Endothelial cell of umbilical vein (primary cell): ENCODE measurements at regions not wholly inside any gene's neighbourhood (a gene's known extent, or its start where the extent isn't known, plus 50 kb on each side); places are given as distances from the start of the nearest gene placed in this dataset.
"Not testable (repeated sequence)": the region's sequence is repeated elsewhere in the genome, so short reads cannot be mapped to it uniquely, and the experiment has no call there.

Experiments used
- BruUV-seq: library from RNA; stranded (reverse); fragments of 400-500 nt; replicated peaks from 2 replicates; lab custom pipeline; 2021; lab: Mats Ljungman, UMichigan
- CTCF ChIA-PET: fragments of 300-600, 350-600 bp; sonication (Branson Sonifier 250); formaldehyde crosslinking; loops from one replicate; lab custom pipeline; 2021; ENCODE audit warnings: antibody characterized with exemption, inconsistent platforms; lab: Charles Lee
- POLR2A ChIA-PET: fragments of 300-600, 350-600 bp; sonication (Branson Sonifier 250); formaldehyde crosslinking; loops from one replicate; lab custom pipeline; 2021; ENCODE audit warnings: antibody characterized with exemption, inconsistent platforms; lab: Charles Lee
- DNase-seq: peaks from one replicate; pipeline ENCODE4 v3.0.0-alpha.2; 2011; ENCODE audit warnings: low read depth, low spot score
- FAIRE-seq: peaks from 2 replicates; lab custom pipeline; 2011; peaks lifted over from hg19 to GRCh38; lab: Jason Lieb, UNC
- H2AFZ ChIP-seq: 2 replicates; pipeline ENCODE4 v1.6.0; 2012; ENCODE audit warnings: low read depth, low read length, control low read depth, inconsistent platforms
- H3K27ac ChIP-seq: 2 replicates; pipeline ENCODE4 v1.5.1; 2011; ENCODE audit warnings: low read depth, mild to moderate bottlenecking, control low read depth, low read length, moderate library complexity; ENCODE audit not compliant: insufficient read depth
- H3K27me3 ChIP-seq, 2 experiments: 2 replicates each; pipeline versions ENCODE4 v1.6.0 to v1.6.1; 2011; ENCODE audit warnings: low read length in 2 of 2, mixed read lengths in 1 of 2; ENCODE audit not compliant: control insufficient read depth in 2 of 2, insufficient read depth in 2 of 2
- H3K36me3 ChIP-seq, 2 experiments: 2 replicates in 1 of 2; 3 replicates in 1 of 2; pipeline ENCODE4 v1.5.1; 2011; ENCODE audit warnings: low read length in 2 of 2, mild to moderate bottlenecking in 1 of 2, moderate library complexity in 1 of 2; ENCODE audit not compliant: control insufficient read depth in 2 of 2, insufficient read depth in 2 of 2; ENCODE audit errors: extremely low read depth in 1 of 2
- H3K4me1 ChIP-seq: 3 replicates; pipeline ENCODE4 v1.5.1; 2011; ENCODE audit warnings: mild to moderate bottlenecking, low read length; ENCODE audit not compliant: control insufficient read depth, insufficient read depth; ENCODE audit errors: extremely low read depth
- H3K4me2 ChIP-seq: 2 replicates; pipeline ENCODE4 v1.6.1; 2011; ENCODE audit warnings: low read length, control low read depth, mixed read lengths; ENCODE audit not compliant: insufficient read depth
- H3K4me3 ChIP-seq, 3 experiments: fragments of 200-600 bp in 1 of 3; sonication (generic), shearing (Covaris generic) in 1 of 3; replicated peaks in 1 of 3; 2 replicates each; pipeline ENCODE4 v1.5.1; 2011 to 2016; ENCODE audit warnings: control low read depth in 3 of 3, low read length in 3 of 3, mild to moderate bottlenecking in 2 of 3, inconsistent platforms in 1 of 3, low read depth in 1 of 3, moderate library complexity in 1 of 3; ENCODE audit not compliant: insufficient read depth in 1 of 3
- H3K79me2 ChIP-seq: 2 replicates; pipeline ENCODE4 v1.6.0; 2012; ENCODE audit warnings: low read length, inconsistent platforms; ENCODE audit not compliant: control insufficient read depth, insufficient read depth
- H3K9ac ChIP-seq: replicated peaks from 2 replicates; pipeline ENCODE3; 2011; ENCODE audit warnings: low read length, control low read depth; ENCODE audit not compliant: insufficient read depth; ENCODE audit errors: extremely low read depth
- H3K9me1 ChIP-seq: replicated peaks from 3 replicates; pipeline ENCODE4 v1.6.0; 2011; ENCODE audit warnings: mild to moderate bottlenecking, low read length; ENCODE audit not compliant: control insufficient read depth, insufficient read depth; ENCODE audit errors: extremely low read depth
- H3K9me3 ChIP-seq: replicated peaks from 2 replicates; pipeline ENCODE4 v1.5.1; 2012; ENCODE audit warnings: low read length, inconsistent platforms; ENCODE audit not compliant: control insufficient read depth, insufficient read depth
- H4K20me1 ChIP-seq: replicated peaks from 2 replicates; pipeline ENCODE3; 2011; ENCODE audit warnings: mild to moderate bottlenecking, low read length; ENCODE audit not compliant: control insufficient read depth, insufficient read depth; ENCODE audit errors: extremely low read depth
- CTCF ChIP-seq, 2 donors: IDR thresholded peaks; 1 replicate in 1 of 2; 2 replicates in 1 of 2; pipeline ENCODE4 v1.5.1; 2011; ENCODE audit warnings: low read length in 2 of 2, mild to moderate bottlenecking in 2 of 2, moderate library complexity in 2 of 2, control low read depth in 1 of 2, inconsistent platforms in 1 of 2, low read depth in 1 of 2; ENCODE audit not compliant: insufficient read depth in 1 of 2; ENCODE audit errors: extremely low read depth in 1 of 2
- EZH2 ChIP-seq: IDR thresholded peaks from 2 replicates; pipeline ENCODE4 v1.6.1; 2012; ENCODE audit warnings: borderline replicate concordance, low read depth, mild to moderate bottlenecking, moderate library complexity, low read length, inconsistent platforms; ENCODE audit not compliant: severe bottlenecking
- FOS ChIP-seq: IDR thresholded peaks from 2 replicates; pipeline ENCODE4 v1.6.1; 2011; ENCODE audit warnings: mild to moderate bottlenecking, low read length, moderate library complexity, borderline replicate concordance; ENCODE audit not compliant: insufficient read depth
- GATA2 ChIP-seq: IDR thresholded peaks from 2 replicates; pipeline ENCODE4 v1.7.0; 2011; ENCODE audit warnings: low read depth, mild to moderate bottlenecking, moderate library complexity, mixed read lengths, low read length; ENCODE audit not compliant: insufficient read length, insufficient read depth
- JUN ChIP-seq: IDR thresholded peaks from 2 replicates; pipeline ENCODE4 v1.6.1; 2011; ENCODE audit warnings: borderline replicate concordance, low read depth; ENCODE audit not compliant: insufficient read length, insufficient read depth
- MAX ChIP-seq: IDR thresholded peaks from 2 replicates; pipeline ENCODE4 v1.6.1; 2011; ENCODE audit not compliant: insufficient read depth, insufficient read length
- MYC ChIP-seq: IDR thresholded peaks from one replicate; pipeline ENCODE4 v1.6.1; 2011; ENCODE audit warnings: mild to moderate bottlenecking, low read depth, low read length
- POLR2A ChIP-seq: IDR thresholded peaks from 2 replicates; pipeline ENCODE4 v1.6.1; 2012; ENCODE audit warnings: low read depth, mild to moderate bottlenecking, control low read depth, low read length
- POLR2AphosphoS5 ChIP-seq: IDR thresholded peaks from 2 replicates; pipeline ENCODE4 v1.6.1; 2012; ENCODE audit warnings: low read depth, mild to moderate bottlenecking, control low read depth, low read length, moderate library complexity; ENCODE audit not compliant: insufficient read depth
- dilution Hi-C: fragments of 300-500 bp; cut with MboI; formaldehyde crosslinking; loops from one replicate; pipeline ENCODE4 v1.15.0; 2019; ENCODE audit warnings: low sequenced_read_pairs; ENCODE audit not compliant: extremely low pct_ligation_motif_present
- intact Hi-C: fragments of 100-400 bp; cut with micrococcal nuclease; formaldehyde crosslinking; loops from one replicate; pipeline ENCODE4 v1.10.0; 2022

- Histone ChIP-seq H3K27me3 (no peaks in the 10 kb centered on the region), H3K4me2 (no peak overlapping the region), H3K36me3 (no peaks in the 10 kb centered on the region), H3K4me1 (no peaks in the 10 kb centered on the region), H3K27ac (no peak overlapping the region), H2AFZ (no peak overlapping the region), H3K4me3 (no peak overlapping the region), H3K9ac (no peak overlapping the region), H3K9me1 (no peaks in the 10 kb centered on the region), H4K20me1 (no peaks in the 10 kb centered on the region), H3K79me2 (no peaks in the 10 kb centered on the region), H3K9me3 (no peaks in the 10 kb centered on the region)
- intact Hi-C loops, result no loop called here
- DNase-seq (no peak), FAIRE-seq (no peak)
- dilution Hi-C loops, result no loop called here
- CTCF ChIA-PET, result interaction anchor here (0.8 kb wide), 1 partner anchor 111 kb away, joined by 3 read pairs; no protein-coding TSS in a partner anchor
- POLR2A ChIA-PET, result no interaction called here
- BruUV-seq, result no TSS peak
- TF ChIP-seq POLR2A (no peak), FOS (no peak), POLR2AphosphoS5 (no peak), MYC (no peak), CTCF (IDR thresholded peaks at IDR 0.05; ENCODE audit: extremely low read depth in 1 of 2, insufficient read depth in 1 of 2, low read depth in 1 of 2, low read length in 2 of 2) (no peak), GATA2 (no peak), MAX (no peak), EZH2 (no peak), JUN (no peak)
Measured at GRCh38 chr2:63723709-63724108, 118.0 kb upstream of the UGP2 start.

GRCh38 chr2:63725212-63725611 lies 116.5 kb upstream of the UGP2 start:
- POLR2A ChIA-PET, H4K20me1 ChIP-seq, H3K27me3 ChIP-seq, FAIRE-seq, H3K9me3 ChIP-seq, H2AFZ ChIP-seq, intact Hi-C loops, H3K36me3 ChIP-seq, H3K79me2 ChIP-seq, dilution Hi-C loops, DNase-seq, BruUV-seq, H3K27ac ChIP-seq, H3K4me3 ChIP-seq, H3K4me2 ChIP-seq, H3K4me1 ChIP-seq, H3K9ac ChIP-seq, H3K9me1 ChIP-seq: not testable (repeated sequence)
- CTCF ChIA-PET, result interaction anchor here (0.6 kb wide), 1 partner anchor 1352 kb away, joined by 3 read pairs; no protein-coding TSS in a partner anchor
